Astrocyte (in vitro differentiated cells and primary cell): ENCODE measurements at regions not wholly inside any gene's neighbourhood (a gene's known extent, or its start where the extent isn't known, plus 50 kb on each side); places are given as distances from the start of the nearest gene placed in this dataset.

Source experiments
- CTCF ChIP-seq: IDR thresholded peaks from 2 replicates; pipeline ENCODE4 v1.5.1; 2011; ENCODE audit warnings: low read depth, mild to moderate bottlenecking, inconsistent platforms, low read length, moderate library complexity; ENCODE audit not compliant: insufficient read depth
- EZH2 ChIP-seq: IDR thresholded peaks from 2 replicates; pipeline ENCODE4 v1.6.1; 2012; ENCODE audit warnings: mild to moderate bottlenecking, low read length, inconsistent platforms; ENCODE audit not compliant: insufficient read depth

DNA sequence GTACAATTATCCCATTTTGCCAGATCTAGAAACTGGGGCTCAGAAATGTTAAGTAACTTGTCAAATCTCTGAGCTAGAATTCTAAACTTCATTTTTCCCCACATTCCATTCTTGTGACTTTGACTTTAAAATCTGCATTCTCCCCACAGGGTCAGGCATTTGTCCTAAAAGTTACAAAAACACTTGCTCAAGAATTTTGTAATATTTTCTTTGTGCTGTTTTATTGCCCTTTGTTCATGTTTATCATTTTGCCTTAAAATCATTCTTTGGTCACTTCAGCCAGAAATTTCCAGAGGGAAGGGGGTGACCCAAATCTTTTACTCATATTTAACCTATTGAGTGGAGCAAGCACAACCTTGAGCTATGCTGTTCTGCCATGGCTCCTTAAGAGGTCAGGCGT is 120.1 kb upstream of the CCL21 start:
- TF ChIP-seq CTCF: no peak
- TF ChIP-seq EZH2: no peak
